Left kidney (tissue), 1 donor: ENCODE measurements at regions not wholly inside any gene's neighbourhood (a gene's known extent, or its start where the extent isn't known, plus 50 kb on each side); places are given as distances from the start of the nearest gene placed in this dataset.
"Not testable (repeated sequence)": the region's sequence is repeated elsewhere in the genome, so short reads cannot be mapped to it uniquely, and the experiment has no call there.

ENCODE experiments used
- DNase-seq: peaks from one replicate; pipeline ENCODE4 v3.0.0-alpha.2; 2013

DNA sequence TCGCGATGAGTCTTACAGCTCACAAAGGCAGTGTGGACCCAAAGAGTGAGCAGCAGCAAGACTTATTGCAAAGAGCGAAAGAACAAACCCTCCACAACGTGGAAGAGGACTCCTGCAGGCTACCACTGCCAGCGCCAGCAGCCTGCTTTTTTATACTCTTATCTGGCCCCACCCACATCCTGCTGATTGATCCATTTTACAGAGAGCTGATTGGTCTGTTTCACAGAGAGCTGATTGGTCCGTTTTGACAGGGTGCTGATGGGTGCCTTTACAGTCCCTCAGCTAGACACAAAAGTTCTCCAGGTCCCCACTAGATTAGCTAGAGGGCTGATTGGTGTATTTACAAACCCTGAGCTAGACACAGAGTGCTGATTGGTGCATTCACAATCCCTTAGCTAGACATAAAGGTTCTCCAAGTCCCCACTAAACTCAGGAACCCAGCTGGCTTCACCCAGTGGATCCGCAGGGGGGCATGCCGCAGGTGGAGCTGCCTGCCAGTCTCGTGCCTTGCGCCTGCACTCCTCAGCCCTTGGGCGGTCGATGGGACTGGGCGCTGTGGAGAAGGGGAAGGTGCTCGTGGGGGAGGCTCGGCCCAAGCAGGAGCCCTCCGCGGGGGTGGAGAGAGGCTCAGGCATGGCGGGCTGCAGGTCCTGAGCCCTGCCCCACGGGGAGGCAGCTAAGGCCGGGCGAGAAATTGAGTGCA is 75.7 kb downstream of the QDPR start:
- not testable (repeated sequence) for DNase-seq

DNA sequence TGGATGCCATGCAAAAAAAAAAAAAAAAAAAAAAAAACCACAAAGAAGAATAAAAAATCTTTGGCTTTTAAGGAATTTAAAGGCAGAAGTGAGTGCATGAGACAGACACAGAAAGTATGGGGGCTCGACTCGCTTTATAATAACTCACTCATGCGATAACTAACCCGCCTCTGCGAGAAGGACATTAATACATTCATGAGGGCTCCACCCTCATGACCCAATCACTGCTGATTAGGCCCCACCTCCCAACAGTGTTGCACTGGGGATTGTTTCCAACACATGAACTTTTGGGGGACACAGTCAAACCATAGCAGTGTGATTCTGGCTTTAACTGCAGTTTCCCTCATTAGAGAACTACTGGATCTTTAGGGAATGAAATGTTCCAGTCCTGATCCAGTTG is 78.1 kb downstream of the QDPR start:
- no peak for DNase-seq

GRCh38 chr4:17427991-17428390 is 83.9 kb downstream of the QDPR start:
- no peak for DNase-seq

DNA sequence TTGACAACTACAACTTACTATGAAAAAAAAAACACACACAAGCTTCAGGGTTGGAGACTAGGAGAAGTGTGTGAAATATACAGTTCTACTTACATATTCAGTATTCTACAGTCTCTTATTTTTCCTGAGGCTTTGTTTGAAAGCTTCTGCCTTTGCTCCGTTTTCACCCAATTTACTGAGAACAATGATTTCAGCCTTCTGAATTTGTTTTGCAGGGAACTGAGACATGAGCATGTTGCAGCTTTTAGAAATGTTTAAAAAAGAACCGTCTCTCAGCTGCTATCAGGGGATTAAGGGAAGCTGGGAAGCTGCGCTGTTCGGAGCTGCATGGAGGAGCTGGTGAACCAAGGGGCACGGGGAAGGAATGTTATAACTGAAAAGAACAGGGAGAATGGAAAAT is 85.7 kb downstream of the QDPR start:
- no peak for DNase-seq

GRCh38 chr4:17418010-17418409 is 93.9 kb downstream of the QDPR start:
- no peak for DNase-seq

- no peak for DNase-seq
Observed at GRCh38 chr4:17414392-17414791, 97.5 kb downstream of the QDPR start.

DNA sequence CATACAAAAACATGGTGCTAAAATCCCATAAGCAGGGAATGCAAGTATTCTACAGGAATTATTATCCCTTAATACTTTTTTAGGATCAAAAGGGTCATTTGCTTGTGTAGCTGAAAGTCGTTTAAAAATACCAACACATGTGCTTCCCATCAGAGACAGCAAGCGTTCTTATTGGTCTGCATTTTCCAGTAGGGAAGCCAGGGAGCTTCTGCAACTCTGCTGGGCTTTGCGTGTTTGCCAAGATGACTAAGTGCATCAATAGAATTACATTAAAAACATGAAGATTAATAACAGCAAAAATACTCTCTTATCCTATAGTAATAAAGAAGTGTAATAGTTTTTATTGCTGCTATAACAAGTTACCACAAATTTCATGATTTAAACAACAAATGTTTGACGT is 111.2 kb downstream of the QDPR start:
- no peak for DNase-seq

GRCh38 chr4:17398805-17399204 is 113.1 kb downstream of the QDPR start:
- DNase-seq, result no peak

- no peak for DNase-seq
Observed at GRCh38 chr4:17398035-17398434, 113.9 kb downstream of the QDPR start.

DNA sequence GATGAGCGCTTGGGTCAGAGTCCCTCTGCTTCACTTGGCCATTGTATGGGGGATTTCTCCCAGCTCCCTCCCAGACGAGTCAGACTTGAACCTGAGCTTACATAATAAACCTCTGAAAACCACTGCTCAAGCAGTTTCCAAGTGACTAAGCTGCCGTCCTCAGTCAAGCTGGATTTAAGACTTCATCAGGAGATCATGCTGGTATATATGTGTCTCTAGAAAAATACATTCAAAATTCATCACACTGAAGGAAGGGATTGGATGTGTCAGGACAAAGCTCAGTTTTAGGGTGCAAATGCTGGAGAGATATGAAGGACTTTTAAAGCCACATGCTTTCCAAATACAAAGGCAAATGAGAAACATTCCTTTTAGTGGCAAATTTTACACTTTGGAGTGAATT is 114.3 kb downstream of the QDPR start:
- no peak for DNase-seq

DNA sequence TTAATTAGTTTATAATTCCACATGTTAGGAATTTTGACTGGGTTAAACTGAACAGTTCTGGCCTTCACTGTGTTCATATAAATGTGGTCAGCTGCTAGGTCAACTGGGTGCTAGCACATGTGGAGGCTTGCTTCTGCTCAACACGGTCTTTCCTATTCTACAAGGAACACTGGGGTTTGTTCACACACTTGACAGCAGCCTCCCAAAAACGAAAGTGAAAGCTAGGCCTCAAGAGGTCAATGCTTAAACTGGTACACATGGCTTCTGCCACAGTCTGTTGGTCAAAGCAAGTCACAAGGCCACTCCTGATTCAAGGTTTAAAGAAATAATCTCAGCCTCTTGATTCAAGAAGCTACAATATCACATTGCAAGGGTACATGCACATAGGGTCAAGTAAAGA is 126.5 kb downstream of the QDPR start:
- peak; percentile 28 for DNase-seq

GRCh38 chr4:17380347-17380746 is 131.5 kb downstream of the QDPR start:
- DNase-seq, result no peak

DNA sequence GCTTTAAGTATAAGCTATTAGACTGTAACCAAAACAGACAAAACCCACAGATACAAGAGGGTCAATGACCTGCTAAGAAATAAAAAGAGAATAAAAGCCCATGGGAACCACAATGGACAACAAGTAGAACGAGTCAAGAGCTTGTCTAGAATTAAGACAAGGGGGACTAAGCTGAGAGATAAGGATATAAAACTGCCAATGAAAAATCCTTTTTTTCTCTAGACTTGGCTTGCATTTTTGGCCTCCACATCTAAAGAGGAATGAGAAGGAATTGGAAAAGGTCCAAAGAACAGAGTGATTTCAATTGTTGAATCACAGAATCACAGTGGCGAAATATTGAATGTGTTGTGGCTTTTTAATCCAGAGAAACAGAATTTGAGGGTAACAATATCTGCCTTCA is 135.7 kb downstream of the QDPR start:
- DNase-seq, result peak; percentile 19

GRCh38 chr4:17373666-17374065 is 138.2 kb downstream of the QDPR start:
- DNase-seq, result no peak

DNA sequence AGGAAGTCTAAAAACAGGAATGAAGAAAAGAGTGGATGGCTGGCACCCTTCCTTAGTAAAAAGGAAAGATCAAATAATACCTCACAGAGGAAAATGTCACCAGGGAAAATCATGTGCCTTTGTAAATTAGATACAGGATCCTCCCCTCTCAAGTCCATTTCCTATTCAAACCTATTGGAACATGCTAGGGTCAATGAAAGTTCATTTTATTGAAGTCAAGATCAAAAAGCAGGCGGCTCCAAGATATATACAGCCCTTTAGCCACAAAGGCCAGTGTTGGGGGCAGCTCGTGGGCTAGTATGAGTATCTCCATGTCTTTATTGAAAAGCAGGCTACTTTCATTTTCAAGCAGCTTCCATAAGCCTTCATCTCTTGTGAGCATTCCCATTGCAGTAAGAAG is 141.1 kb downstream of the QDPR start:
- DNase-seq, result no peak

DNA sequence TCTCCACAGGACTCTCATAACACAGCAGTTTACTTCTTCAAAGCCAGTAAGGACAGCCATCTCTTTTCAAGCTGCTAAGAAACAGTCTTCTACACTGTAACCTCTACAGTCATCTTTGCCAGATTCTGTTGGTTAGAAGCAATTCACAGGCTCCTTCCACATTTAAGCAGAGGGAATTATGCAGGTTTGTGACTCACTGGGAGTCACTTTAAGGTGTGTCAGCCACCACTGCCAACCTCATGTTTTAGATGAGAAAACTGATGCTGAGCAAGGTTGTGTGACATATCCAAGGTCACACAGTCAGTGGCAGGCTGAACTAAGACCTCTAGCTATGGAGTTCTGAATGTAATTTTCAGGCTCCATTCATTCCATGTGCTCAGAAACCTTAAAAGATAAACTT is 143.5 kb downstream of the QDPR start:
- DNase-seq, result no peak

GRCh38 chr4:17367201-17367600 is 144.7 kb downstream of the QDPR start:
- DNase-seq, result no peak

DNA sequence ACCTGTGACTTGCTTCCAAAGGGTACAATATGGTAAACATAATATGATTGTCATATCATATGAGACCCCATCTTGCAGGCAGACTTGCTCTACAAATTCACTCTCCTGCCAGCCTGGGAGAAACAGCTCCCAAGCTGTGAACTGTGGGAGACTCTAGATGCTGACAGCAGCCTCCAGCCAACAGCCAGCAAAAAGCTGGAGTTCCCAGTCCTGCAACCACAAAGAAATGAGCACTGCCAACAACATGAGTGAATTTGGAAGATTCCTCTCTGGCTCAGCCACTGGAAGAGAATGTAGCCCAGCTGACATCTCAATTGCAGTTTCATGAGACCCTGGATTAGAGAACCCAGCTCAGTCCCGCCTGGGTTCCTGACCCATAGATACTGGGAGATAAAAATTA is 145.4 kb downstream of the QDPR start:
- no peak for DNase-seq

- no peak for DNase-seq
Observed at GRCh38 chr4:17362430-17362829, 149.5 kb downstream of the QDPR start.

- DNase-seq, result no peak
Observed at GRCh38 chr4:17358241-17358640, 153.6 kb downstream of the QDPR start.

- no peak for DNase-seq
Observed at GRCh38 chr4:17356926-17357325, 155.0 kb downstream of the QDPR start.

GRCh38 chr4:17352357-17352756 is 159.5 kb downstream of the QDPR start:
- DNase-seq, result no peak

DNA sequence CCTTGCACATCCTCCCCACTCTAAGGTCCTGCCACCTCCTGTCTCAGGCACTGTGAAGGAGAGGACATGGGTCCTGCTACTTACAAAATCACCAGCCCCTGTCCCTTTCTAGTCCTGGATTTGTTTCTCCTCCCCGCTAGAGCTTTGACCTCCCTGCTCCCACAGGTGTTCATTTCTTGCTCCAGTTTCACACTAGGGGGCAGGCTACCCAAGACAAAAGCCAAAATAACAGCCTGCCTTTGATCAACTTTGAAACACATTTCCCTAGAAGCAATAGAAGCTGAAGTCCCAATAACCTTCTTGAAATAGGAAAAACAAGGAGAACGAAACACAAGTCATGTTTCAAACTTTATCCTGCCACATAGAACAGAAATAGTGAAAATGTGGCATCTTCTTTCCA is 164.4 kb downstream of the QDPR start:
- no peak for DNase-seq

DNA sequence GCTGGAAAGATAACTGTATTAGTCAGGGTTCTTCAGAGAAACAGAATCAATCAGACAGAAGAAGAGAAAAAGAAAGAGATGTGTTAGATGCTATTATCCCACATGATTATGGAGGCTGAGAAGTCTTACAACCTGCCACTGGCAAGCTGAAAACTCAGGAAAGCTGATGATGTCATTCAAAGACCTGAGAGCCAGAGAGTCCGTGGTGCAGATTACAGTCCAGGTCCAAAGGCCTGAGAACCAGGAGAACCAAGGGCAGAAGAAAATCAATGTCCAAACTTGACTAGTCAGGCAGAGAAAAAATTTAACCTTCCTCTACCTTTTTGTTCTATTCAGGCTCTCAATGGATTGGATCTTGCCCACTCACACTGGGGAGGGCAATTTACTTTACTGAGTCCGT is 172.5 kb downstream of the QDPR start:
- no peak for DNase-seq

DNA sequence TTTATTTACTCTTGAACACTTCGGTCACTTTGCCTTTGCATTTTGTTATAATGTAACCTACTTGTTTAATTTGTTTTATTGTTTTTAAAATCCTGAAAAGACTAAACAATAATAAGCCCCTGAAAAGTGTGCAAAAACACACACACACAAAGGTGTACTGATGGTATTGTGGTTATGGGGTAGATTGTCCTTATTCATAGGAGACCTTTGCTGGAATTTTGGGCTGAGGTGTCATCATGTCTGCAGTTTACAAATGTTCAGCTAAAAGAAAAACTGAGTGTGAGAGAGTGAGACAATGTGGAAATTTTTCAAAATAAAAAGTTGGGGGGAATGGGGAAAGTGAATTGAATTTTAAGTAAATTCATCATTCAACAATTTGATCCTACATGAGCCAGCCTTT is 174.9 kb downstream of the QDPR start:
- DNase-seq, result no peak
